ENCODE measurements at regions not wholly inside any gene's neighbourhood (a gene's known extent, or its start where the extent isn't known, plus 50 kb on each side); places are given as distances from the start of the nearest gene placed in this dataset.

GRCh38 chr3:59440285-59441028 is 390.6 kb upstream of the CFAP20DC start:
- H3K27ac Mint-ChIP-seq = no peak overlapping the region
- no peak for TF ChIP-seq CTCF (IDR thresholded peaks at IDR 0.05)
- H3K36me3 Mint-ChIP-seq (ENCODE audit: low read depth) = no peaks in the 10 kb centered on the region
- no peak for DNase-seq
- H3K4me1 Mint-ChIP-seq (ENCODE audit: low read depth) = no peaks in the 10 kb centered on the region
- H3K4me3 Mint-ChIP-seq = no peak overlapping the region
- H3K27me3 Mint-ChIP-seq (ENCODE audit: insufficient read depth) = no peaks in the 10 kb centered on the region
- H3K9me3 Mint-ChIP-seq = peaks cover 5% of the 10 kb centered on the region

DNA sequence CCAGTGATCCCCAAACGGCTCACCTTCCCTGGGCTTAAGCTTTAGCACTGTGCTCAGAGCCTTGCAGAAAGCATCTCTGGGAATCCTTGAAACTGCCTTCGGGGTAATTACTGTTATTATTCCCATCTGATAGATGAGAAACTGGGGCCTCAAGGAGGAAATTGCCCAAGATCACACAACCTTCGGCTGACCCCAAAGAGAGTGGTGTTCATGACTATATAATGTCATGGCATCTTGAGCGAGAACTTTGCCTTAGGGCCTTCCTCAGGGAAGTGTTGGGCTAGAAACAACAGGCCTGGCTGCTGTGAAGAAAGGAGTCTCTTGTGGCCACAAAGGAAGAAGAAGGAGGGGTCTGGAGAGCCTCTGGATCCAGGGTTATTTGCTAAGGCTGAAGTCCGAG is 388.7 kb upstream of the CFAP20DC start:
- Mint-ChIP-seq H3K4me3 (no peak overlapping the region), H3K9me3 (peaks cover 15% of the 10 kb centered on the region), H3K27ac (no peak overlapping the region), H3K36me3 (ENCODE audit: low read depth) (no peaks in the 10 kb centered on the region), H3K27me3 (ENCODE audit: insufficient read depth) (no peaks in the 10 kb centered on the region; the same call in none of the 2 replicates), H3K4me1 (ENCODE audit: low read depth) (no peaks in the 10 kb centered on the region)
- no peak for TF ChIP-seq CTCF (IDR thresholded peaks at IDR 0.05)
- no peak for DNase-seq

DNA sequence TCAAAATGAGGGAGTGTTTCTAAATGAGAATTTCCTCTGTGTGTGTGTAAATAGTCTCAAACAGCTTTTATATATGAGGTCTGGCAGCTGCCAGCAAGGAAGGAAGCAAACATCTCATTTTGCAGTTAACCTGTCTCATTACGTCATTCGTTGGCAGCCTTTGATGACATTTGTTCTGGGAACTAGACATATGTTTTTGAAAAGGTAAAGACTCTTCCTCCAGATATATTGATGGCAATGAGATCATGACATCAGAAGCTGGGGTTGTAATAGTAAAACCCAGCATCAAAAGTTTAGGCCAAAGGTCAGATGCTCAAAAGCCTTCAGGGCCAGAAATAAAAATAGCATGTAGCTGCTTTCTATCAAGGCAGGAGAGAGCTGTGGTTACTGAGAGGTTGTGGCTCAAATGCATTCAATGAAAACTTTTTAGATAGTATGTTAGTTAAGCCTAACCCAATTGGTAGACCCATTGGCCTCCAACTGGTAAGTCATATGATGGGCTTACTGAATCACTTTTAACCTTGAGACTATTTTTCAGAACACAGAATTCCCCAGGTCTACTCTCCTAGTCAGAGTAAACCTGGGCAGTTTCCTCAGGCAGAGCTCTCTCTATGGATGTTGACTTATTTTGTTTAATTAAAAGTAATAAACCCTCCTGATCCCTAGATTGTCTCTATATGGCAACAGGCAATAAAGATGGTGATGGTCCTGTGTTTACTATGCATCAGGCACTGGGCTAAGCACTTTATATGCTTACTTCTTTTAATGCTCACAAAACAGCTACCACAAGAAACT is 386.5 kb upstream of the CFAP20DC start:
- TF ChIP-seq CTCF (IDR thresholded peaks at IDR 0.05) = no peak
- H3K27me3 Mint-ChIP-seq (ENCODE audit: insufficient read depth) = no peaks in the 10 kb centered on the region; the same call in none of the 2 replicates
- H3K36me3 Mint-ChIP-seq (ENCODE audit: low read depth) = no peaks in the 10 kb centered on the region
- no peaks in the 10 kb centered on the region for H3K4me1 Mint-ChIP-seq (ENCODE audit: low read depth)
- DNase-seq = no peak
- no peak overlapping the region for H3K27ac Mint-ChIP-seq
- H3K9me3 Mint-ChIP-seq = peaks cover 19% of the 10 kb centered on the region
- no peak overlapping the region for H3K4me3 Mint-ChIP-seq

DNA sequence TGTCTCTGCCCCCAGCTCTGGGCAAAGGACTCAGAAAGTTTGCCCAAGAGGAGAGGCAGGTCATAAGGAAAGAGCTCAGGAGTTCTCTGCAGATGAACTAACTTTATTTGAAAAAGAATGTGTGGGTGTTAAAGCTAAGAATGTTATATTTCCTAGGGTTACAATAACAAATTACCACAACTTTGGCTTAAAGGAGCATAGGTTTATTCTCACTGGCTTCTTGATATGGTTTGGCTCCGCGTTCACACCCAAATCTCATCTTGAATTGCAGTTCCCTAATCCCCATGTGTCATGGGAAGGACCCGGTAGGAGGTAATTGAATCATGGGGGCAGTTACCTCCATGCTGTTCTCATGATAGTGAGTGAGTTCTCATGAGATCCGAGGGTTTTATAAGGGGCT is 383.7 kb upstream of the CFAP20DC start:
- Mint-ChIP-seq H3K36me3 (ENCODE audit: low read depth) (no peaks in the 10 kb centered on the region), H3K4me1 (ENCODE audit: low read depth) (no peaks in the 10 kb centered on the region), H3K4me3 (no peak overlapping the region), H3K27ac (no peak overlapping the region), H3K9me3 (peaks cover 24% of the 10 kb centered on the region), H3K27me3 (ENCODE audit: insufficient read depth) (no peaks in the 10 kb centered on the region; the same call in none of the 2 replicates)
- no peak for TF ChIP-seq CTCF (IDR thresholded peaks at IDR 0.05)
- no peak for DNase-seq

DNA sequence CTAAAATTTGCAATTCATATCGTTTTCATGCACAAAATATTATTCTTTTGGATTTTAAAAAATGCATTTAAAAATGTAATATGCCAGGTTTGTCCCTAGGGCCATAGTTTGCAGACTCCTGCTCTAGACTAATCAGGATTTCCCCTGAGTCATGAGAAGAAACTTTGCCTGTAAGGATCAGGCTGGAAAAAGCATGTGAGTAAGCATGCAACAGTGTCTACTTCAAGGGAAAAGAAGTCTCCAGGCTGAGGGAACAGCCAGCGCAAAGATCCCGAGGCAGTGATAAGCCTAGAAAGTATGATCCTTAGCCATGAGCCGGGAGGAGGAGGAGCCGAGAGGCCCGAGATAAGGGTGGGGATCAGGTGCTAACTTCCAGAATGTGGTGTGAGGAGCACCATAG is 382.8 kb upstream of the CFAP20DC start:
- no peak for DNase-seq
- H3K4me1 Mint-ChIP-seq (ENCODE audit: low read depth) = peaks cover under 1% of the 10 kb centered on the region; the same call in 1 of the 2 replicates
- H3K27ac Mint-ChIP-seq = no peak overlapping the region
- peaks cover 24% of the 10 kb centered on the region for H3K9me3 Mint-ChIP-seq
- TF ChIP-seq CTCF (IDR thresholded peaks at IDR 0.05) = no peak
- H3K36me3 Mint-ChIP-seq (ENCODE audit: low read depth) = no peaks in the 10 kb centered on the region
- H3K27me3 Mint-ChIP-seq (ENCODE audit: insufficient read depth) = no peaks in the 10 kb centered on the region; the same call in none of the 2 replicates
- H3K4me3 Mint-ChIP-seq = no peak overlapping the region
